ENCODE measurements at regions not wholly inside any gene's neighbourhood (a gene's known extent, or its start where the extent isn't known, plus 50 kb on each side); places are given as distances from the start of the nearest gene placed in this dataset.

DNA sequence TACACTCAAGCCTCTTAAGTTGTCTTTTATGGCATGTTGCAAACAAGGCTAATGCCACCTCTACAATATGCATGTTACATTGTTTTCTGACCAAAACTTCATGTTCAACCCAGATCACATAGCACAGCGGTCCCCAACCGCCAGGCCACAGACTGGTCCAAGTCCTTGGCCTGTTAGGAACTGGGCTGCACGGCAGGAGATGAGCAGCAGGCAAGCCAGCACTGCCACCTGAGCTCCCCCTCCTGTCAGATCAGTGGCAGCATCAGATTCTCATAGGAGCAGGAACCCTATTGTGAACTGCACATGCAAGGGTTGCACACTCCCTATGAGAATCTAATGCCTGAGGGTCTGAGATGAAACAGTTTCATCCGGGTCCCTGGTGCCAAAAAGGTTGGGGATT, 324.8 kb upstream of the CHAC2 start:
- TF ChIP-seq, protein P1, sequence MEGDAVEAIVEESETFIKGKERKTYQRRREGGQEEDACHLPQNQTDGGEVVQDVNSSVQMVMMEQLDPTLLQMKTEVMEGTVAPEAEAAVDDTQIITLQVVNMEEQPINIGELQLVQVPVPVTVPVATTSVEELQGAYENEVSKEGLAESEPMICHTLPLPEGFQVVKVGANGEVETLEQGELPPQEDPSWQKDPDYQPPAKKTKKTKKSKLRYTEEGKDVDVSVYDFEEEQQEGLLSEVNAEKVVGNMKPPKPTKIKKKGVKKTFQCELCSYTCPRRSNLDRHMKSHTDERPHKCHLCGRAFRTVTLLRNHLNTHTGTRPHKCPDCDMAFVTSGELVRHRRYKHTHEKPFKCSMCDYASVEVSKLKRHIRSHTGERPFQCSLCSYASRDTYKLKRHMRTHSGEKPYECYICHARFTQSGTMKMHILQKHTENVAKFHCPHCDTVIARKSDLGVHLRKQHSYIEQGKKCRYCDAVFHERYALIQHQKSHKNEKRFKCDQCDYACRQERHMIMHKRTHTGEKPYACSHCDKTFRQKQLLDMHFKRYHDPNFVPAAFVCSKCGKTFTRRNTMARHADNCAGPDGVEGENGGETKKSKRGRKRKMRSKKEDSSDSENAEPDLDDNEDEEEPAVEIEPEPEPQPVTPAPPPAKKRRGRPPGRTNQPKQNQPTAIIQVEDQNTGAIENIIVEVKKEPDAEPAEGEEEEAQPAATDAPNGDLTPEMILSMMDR (IDR thresholded peaks at IDR 0.05), result no peak
- TF ChIP-seq POLR2A (IDR thresholded peaks at IDR 0.05), result no peak
